Spinal cord (tissue), 9 donors: ENCODE measurements at regions not wholly inside any gene's neighbourhood (a gene's known extent, or its start where the extent isn't known, plus 50 kb on each side); places are given as distances from the start of the nearest gene placed in this dataset.
A peak's percentile ranks its signal among the peaks of the same experiment; 100 is the strongest.

ENCODE experiments used
- DNase-seq, 6 donors: peaks; one replicate each; pipeline versions ENCODE4 v3.0.0 to v3.0.0-alpha.2; 2013 to 2015; ENCODE audit warnings: low spot score in 6 of 6, low read depth in 4 of 6
- H3K27ac ChIP-seq: one replicate; pipeline ENCODE4 v1.5.1; 2013; ENCODE audit warnings: low read depth, low read length, control low read depth
- H3K27me3 ChIP-seq: one replicate; pipeline ENCODE4 v1.6.1; 2013; ENCODE audit warnings: low read length; ENCODE audit not compliant: control insufficient read depth, insufficient read depth
- H3K36me3 ChIP-seq: one replicate; pipeline ENCODE4 v1.6.1; 2013; ENCODE audit warnings: low read length; ENCODE audit not compliant: control insufficient read depth, insufficient read depth
- H3K4me1 ChIP-seq: one replicate; pipeline ENCODE4 v1.6.1; 2013; ENCODE audit warnings: low read length; ENCODE audit not compliant: control insufficient read depth, insufficient read depth
- H3K4me3 ChIP-seq: one replicate; pipeline ENCODE4 v1.5.1; 2013; ENCODE audit warnings: low read depth, low read length, control low read depth
- H3K9me3 ChIP-seq: one replicate; pipeline ENCODE4 v1.6.1; 2013; ENCODE audit warnings: low read length; ENCODE audit not compliant: control insufficient read depth, insufficient read depth
- WGBS: methylation state at CpG from one replicate; pipeline ENCODE4 v1.1.5; 2013; ENCODE audit warnings: missing lambda C conversion rate; ENCODE audit not compliant: insufficient coverage; 5-methylcytosine and 5-hydroxymethylcytosine counted together
- donor health status: healthy.

DNA sequence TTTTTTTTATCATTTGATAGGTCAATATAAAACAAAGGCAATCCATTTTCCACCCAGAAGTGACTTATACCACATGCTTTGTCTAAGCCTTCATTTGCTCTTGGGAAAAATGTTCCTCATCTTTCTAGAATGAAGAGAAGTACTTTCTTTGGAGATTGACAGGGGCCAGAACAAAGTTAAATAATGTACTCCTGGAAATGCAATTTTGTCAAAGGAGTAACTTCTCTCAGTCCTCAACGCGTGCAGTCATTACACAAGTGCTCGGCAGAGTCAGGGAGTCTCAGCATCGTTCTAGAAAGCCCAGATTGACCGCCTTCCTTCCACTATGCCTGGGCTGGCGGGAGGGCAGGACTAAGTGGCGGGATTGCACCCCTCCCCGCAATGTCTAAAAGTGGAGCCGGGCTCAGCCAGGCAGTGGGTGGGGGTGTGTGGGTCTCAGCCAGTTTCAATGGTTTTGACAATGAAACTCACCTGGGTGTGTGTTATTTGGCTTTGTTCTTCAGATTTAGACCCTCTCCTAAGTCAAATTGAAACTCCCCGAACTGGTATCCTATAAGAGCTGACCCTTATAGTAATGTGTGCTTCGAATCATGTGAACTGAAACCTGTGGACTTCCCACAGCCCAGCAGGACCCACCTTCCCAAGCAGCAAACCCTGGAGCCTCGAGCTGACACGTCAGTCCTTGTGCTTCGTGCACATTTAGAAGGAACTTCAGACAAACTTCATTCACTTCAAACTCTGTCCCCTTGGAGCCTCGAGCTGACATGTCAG lies 63.2 kb upstream of the DUSP22 start:
- Histone ChIP-seq H3K9me3 (no peaks in the 10 kb centered on the region), H3K36me3 (no peaks in the 10 kb centered on the region), H3K27ac (no peak overlapping the region), H3K4me1 (peaks cover 2% of the 10 kb centered on the region), H3K4me3 (no peak overlapping the region), H3K27me3 (no peaks in the 10 kb centered on the region)
- no peak for DNase-seq
- WGBS: 93% methylated on average over 13 of the region's 15 CpGs

DNA sequence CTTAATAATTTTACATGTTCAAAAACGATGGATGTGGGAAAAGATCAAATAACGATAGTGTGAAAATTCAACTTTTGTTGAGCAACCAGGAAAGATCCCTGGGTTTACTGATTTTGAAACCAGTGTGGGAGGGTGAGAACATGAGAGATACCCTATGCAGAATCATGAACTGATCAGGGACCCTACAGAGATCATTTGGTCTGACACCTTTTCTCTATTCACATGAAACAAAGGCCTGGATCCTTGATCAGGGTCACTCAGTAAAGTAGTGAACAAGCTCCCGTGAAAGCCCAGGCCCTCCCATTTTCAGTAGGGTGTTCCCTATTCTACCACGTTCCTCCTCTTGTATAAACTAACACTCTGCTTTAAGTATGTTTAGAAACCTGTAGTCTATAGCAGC lies 60.5 kb upstream of the DUSP22 start:
- DNase-seq: no peak
- no peaks in the 10 kb centered on the region for H3K9me3 ChIP-seq
- WGBS: 100% methylated on average over 2 of the region's 4 CpGs

DNA sequence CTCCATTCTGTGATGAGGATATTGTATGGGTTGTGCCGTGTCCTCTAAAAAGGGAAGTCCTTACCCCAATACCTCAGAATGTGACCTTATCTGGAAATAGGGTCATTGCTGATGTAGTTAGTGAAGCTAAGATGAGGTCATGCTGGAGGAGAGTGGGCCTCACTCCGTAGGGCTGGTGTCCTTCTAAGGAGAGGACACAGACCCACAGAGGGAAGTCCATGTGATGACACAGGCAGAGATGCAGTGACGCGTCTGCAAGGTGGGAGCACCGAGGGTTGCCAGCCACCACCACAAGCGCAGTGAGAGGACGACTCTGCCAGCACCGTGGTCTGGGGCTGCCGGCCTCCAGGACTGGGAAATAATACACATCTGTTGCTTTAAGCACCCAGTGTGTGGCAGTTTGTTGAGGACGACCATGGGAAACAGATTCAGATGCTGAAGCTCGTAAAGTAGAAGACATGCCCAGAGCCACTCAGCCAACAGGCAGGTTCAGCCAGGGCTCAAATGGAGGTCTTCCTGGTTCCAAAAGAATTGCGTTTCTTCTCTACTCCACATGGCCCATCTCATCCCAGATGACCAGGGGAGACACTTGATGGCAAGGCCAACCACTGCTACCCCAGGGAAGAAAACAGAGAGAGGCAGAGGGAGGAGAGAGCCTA lies 59.2 kb upstream of the DUSP22 start:
- H3K4me3 ChIP-seq: no peak overlapping the region
- H3K36me3 ChIP-seq: no peaks in the 10 kb centered on the region
- H3K27me3 ChIP-seq: no peaks in the 10 kb centered on the region
- no peak for DNase-seq
- 91% methylated on average over 10 of the region's 12 CpGs for WGBS
- no peaks in the 10 kb centered on the region for H3K9me3 ChIP-seq
- H3K27ac ChIP-seq: no peak overlapping the region
- H3K4me1 ChIP-seq: no peaks in the 10 kb centered on the region

More for the DNA sequence above, 60.5 kb upstream of the DUSP22 start:
- Histone ChIP-seq H3K27me3 (no peaks in the 10 kb centered on the region), H3K36me3 (no peaks in the 10 kb centered on the region), H3K27ac (no peak overlapping the region), H3K4me3 (no peak overlapping the region), H3K4me1 (peaks cover 2% of the 10 kb centered on the region)

DNA sequence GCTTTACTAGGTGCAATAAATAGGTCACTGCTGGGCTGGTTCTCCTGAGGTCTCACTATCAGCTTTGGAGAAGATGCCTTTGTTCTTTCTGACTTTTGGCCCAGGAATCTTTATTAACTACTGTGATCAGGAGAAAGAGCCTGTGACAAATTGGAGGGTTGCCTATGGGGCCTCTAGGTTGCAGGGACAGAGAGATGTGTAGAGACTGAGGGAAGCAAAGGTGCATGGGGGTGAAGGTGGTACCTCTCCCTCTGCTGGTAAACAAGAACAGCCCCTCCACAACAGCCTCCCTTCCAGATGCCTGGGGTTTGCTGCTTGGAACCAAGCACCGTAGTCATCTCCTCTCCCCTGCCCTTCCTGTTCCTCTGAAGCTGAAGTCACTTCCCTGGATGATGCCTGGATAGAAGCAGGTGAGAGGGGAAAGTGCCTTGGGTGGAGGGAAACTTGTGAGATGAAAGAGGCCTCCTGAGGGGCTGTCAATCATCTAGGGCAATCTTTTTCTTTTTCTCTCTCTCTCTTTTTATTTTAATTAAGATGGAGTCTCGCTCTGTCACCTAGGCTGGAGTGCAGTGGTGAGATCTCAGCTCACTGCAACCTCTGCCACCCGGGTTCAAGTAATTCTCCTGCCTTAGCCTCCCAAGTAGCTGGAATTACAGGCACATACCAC lies 57.4 kb upstream of the DUSP22 start:
- Histone ChIP-seq H3K9me3 (no peaks in the 10 kb centered on the region), H3K36me3 (no peaks in the 10 kb centered on the region), H3K27me3 (no peaks in the 10 kb centered on the region), H3K4me3 (no peak overlapping the region), H3K27ac (no peak overlapping the region), H3K4me1 (no peaks in the 10 kb centered on the region)
- DNase-seq: no peak
- WGBS: no CpG with 5 or more reads among the region's 3 CpGs

DNA sequence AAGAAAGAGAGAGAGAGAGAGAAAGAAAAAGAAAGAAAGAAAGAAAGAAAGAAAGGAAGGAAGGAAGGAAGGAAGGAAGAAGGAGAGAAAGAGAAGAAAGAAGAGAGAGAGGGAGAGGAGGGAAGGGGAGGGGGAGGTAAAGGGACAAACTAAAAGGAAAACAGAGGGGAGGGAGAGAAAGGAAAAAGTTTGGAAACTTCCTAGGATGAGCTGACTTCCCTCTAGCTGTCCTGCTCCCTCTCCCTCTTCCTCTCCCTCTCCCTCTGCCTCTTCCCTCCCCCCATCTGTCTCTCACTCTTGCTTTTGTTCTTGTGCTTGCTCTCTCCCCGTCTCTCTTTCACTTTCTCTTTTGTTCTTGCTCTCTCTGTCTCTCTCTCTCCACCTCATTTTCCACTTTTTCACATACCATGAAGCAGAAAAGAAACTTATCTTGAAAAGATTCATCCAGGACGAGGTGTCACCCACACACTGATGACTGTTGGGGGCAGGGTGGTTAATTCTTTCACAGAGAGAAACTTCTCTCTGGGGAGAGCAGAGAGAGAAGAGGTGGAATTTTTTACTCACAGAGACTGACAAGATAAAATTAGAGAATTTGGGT lies 56.4 kb upstream of the DUSP22 start:
- Histone ChIP-seq H3K36me3 (no peaks in the 10 kb centered on the region), H3K4me3 (peak overlapping the region; percentile 9), H3K9me3 (no peaks in the 10 kb centered on the region), H3K27ac (peak overlapping the region; percentile 20), H3K4me1 (no peaks in the 10 kb centered on the region), H3K27me3 (no peaks in the 10 kb centered on the region)
- DNase-seq: peak in 1 of 6 donors; percentile 40
- WGBS: 13% methylated on average over 1 of the region's 2 CpGs

DNA sequence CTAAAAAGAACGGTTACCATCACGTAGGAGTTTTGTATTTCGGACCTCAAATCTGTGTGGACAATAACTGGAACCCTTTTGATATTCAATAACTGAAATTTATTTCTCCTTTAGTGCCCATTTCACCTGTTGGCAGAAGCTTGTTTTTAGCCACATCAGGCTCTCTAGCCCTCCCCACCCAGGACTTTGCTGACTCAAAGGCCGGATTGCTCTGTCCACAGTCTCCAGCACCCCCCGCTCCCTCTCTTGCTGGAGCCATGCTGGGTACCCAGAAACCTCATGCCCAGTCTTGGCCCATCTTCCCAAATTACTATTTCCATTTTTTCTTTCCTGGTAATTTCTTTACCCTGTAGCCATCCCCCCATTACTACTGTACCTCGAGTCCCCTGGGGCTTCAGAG lies 55.8 kb upstream of the DUSP22 start:
- no peak overlapping the region for H3K4me3 ChIP-seq
- H3K4me1 ChIP-seq: no peaks in the 10 kb centered on the region
- H3K27ac ChIP-seq: peak overlapping the region; percentile 20
- WGBS: 84% methylated on average over 3 of the region's 6 CpGs
- H3K36me3 ChIP-seq: no peaks in the 10 kb centered on the region
- no peak for DNase-seq
- no peaks in the 10 kb centered on the region for H3K9me3 ChIP-seq
- H3K27me3 ChIP-seq: no peaks in the 10 kb centered on the region

DNA sequence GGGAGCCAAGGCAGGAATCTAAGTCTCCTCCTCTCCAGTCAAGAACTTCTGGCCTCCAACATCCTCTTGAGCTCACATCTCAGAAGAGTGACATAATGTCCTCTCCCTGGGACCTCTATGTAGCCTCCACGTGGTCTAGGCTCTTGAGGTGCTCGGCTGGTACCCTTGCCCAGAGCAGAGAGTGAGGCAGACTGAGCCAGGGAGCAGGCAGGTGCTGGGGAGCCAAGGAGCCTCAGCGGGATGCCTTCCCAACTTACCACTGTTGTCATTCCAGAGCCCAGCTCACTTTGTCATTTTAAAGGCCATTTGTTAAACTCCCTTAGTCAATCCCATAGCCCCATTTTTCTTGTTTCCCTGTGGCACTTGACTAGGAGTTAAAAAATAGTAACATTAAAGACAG lies 52.1 kb upstream of the DUSP22 start:
- no peaks in the 10 kb centered on the region for H3K9me3 ChIP-seq
- WGBS: 75% methylated on average over 3 of the region's 3 CpGs

DNA sequence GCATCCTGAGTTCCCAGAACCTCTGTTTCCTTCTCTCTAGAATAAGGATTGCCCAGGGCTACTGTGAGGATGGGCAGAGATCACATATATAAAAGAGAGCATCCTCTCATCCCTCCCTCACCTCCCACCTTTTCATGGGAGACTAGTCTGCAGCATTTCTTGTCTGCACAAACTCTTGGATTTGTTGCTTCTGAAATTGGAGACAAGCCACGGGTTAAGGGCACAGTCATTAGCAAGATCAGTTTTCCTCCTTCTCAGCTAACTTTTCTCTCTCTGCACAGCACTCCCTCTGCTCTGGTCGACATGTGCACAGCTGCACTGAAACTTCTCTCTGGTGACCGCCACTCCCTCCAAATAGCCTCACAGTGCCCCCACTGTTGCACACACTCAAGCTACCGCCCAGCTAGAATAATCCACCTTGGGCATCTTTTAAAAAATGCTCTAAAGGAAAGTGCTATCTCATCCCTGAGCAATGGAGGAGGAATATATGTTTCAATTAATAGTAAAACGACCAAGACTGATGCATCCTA lies 50.9 kb upstream of the DUSP22 start:
- DNase-seq: no peak
- Histone ChIP-seq H3K36me3 (no peaks in the 10 kb centered on the region), H3K4me3 (no peak overlapping the region), H3K27ac (no peak overlapping the region), H3K9me3 (no peaks in the 10 kb centered on the region), H3K27me3 (no peaks in the 10 kb centered on the region), H3K4me1 (no peaks in the 10 kb centered on the region)
- 89% methylated on average over 2 of the region's 5 CpGs for WGBS

More for the DNA sequence above, 52.1 kb upstream of the DUSP22 start:
- DNase-seq: no peak
- H3K4me3 ChIP-seq: no peak overlapping the region
- H3K4me1 ChIP-seq: no peaks in the 10 kb centered on the region
- no peak overlapping the region for H3K27ac ChIP-seq
- H3K36me3 ChIP-seq: no peaks in the 10 kb centered on the region
- H3K27me3 ChIP-seq: no peaks in the 10 kb centered on the region
